ENCODE measurements at regions not wholly inside any gene's neighbourhood (a gene's known extent, or its start where the extent isn't known, plus 50 kb on each side); places are given as distances from the start of the nearest gene placed in this dataset.

DNA sequence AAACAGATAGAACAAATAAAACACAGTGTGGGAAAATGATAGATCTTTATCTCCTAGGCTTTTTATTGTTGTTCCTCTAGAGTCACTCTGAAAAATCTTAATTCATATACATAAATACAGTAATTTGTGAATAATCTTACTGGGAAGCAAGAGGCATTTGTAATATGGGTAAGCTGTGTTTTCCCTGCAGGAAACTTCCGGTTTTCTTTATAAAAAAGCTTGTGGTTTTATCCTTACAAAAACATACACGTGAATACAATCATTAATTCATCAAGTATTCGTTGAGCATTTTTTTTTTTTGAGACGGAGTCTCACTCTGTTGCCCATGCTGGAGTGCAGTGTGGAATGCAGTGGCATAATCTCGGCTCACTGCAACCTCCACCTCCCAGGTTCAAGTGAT is 1312.8 kb upstream of the ZEB2 start:
- no peaks in the 10 kb centered on the region for H3K36me3 ChIP-seq (replicated peaks in 1 of 2)
- no peak overlapping the region for H3K27ac ChIP-seq
- no peak overlapping the region for H3K4me3 ChIP-seq
- no peak for DNase-seq
- H3K9me3 ChIP-seq (replicated peaks in 1 of 3): no peaks in the 10 kb centered on the region
- H3K27me3 ChIP-seq: no peaks in the 10 kb centered on the region
- intact Hi-C loops (cut with DNase I): no loop called here
- no peaks in the 10 kb centered on the region for H3K4me1 ChIP-seq (replicated peaks in 1 of 2)
- TF ChIP-seq POLR2A (IDR thresholded peaks at IDR 0.05): no peak
- TF ChIP-seq, protein P1, sequence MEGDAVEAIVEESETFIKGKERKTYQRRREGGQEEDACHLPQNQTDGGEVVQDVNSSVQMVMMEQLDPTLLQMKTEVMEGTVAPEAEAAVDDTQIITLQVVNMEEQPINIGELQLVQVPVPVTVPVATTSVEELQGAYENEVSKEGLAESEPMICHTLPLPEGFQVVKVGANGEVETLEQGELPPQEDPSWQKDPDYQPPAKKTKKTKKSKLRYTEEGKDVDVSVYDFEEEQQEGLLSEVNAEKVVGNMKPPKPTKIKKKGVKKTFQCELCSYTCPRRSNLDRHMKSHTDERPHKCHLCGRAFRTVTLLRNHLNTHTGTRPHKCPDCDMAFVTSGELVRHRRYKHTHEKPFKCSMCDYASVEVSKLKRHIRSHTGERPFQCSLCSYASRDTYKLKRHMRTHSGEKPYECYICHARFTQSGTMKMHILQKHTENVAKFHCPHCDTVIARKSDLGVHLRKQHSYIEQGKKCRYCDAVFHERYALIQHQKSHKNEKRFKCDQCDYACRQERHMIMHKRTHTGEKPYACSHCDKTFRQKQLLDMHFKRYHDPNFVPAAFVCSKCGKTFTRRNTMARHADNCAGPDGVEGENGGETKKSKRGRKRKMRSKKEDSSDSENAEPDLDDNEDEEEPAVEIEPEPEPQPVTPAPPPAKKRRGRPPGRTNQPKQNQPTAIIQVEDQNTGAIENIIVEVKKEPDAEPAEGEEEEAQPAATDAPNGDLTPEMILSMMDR (IDR thresholded peaks at IDR 0.05): no peak
- 84 to 89% (median 84%) methylated on average over 5 of the region's 5 CpGs for WGBS, 4 donors

GRCh38 chr2:145829931-145830330 is 1310.0 kb upstream of the ZEB2 start:
- DNase-seq: no peak
- no peaks in the 10 kb centered on the region for H3K27me3 ChIP-seq
- no peaks in the 10 kb centered on the region for H3K9me3 ChIP-seq (replicated peaks in 1 of 3)
- intact Hi-C loops (cut with DNase I): no loop called here
- no peak overlapping the region for H3K27ac ChIP-seq
- H3K36me3 ChIP-seq (replicated peaks in 1 of 2): no peaks in the 10 kb centered on the region
- TF ChIP-seq POLR2A (IDR thresholded peaks at IDR 0.05): no peak
- TF ChIP-seq, protein P1 (IDR thresholded peaks at IDR 0.05): no peak
- no peaks in the 10 kb centered on the region for H3K4me1 ChIP-seq (replicated peaks in 1 of 2)
- H3K4me3 ChIP-seq: no peak overlapping the region

GRCh38 chr2:145827235-145827634 is 1307.3 kb upstream of the ZEB2 start:
- no peaks in the 10 kb centered on the region for H3K36me3 ChIP-seq (replicated peaks in 1 of 2)
- 85 to 88% (median 87%) methylated on average over 2 of the region's 2 CpGs for WGBS, 4 donors
- no peak for DNase-seq
- H3K27ac ChIP-seq: no peak overlapping the region
- intact Hi-C loops (cut with DNase I): no loop called here
- H3K4me3 ChIP-seq: no peak overlapping the region
- no peaks in the 10 kb centered on the region for H3K9me3 ChIP-seq (replicated peaks in 1 of 3)
- no peak for TF ChIP-seq POLR2A (IDR thresholded peaks at IDR 0.05)
- TF ChIP-seq, protein P1 (IDR thresholded peaks at IDR 0.05): no peak
- no peaks in the 10 kb centered on the region for H3K27me3 ChIP-seq
- no peaks in the 10 kb centered on the region for H3K4me1 ChIP-seq (replicated peaks in 1 of 2)

GRCh38 chr2:145824384-145824783 is 1304.5 kb upstream of the ZEB2 start:
- WGBS, 4 donors: 76 to 84% (median 79%) methylated on average over 3 of the region's 3 CpGs
- intact Hi-C loops (cut with DNase I): no loop called here
- TF ChIP-seq, protein P1 (IDR thresholded peaks at IDR 0.05): no peak
- TF ChIP-seq POLR2A (IDR thresholded peaks at IDR 0.05): no peak
- Histone ChIP-seq H3K27me3 (no peaks in the 10 kb centered on the region), H3K4me3 (no peak overlapping the region), H3K4me1 (replicated peaks in 1 of 2) (no peaks in the 10 kb centered on the region), H3K36me3 (replicated peaks in 1 of 2) (no peaks in the 10 kb centered on the region), H3K9me3 (replicated peaks in 1 of 3) (no peaks in the 10 kb centered on the region), H3K27ac (no peak overlapping the region)
- no peak for DNase-seq
